KMS-11 (cell line): ENCODE measurements at regions not wholly inside any gene's neighbourhood (a gene's known extent, or its start where the extent isn't known, plus 50 kb on each side); places are given as distances from the start of the nearest gene placed in this dataset.

Source experiments
- H2AFZ ChIP-seq: fragments of 200-600 bp; sonication (generic); 2 replicates; pipeline ENCODE4 v1.6.1; 2016; ENCODE audit warnings: antibody characterized with exemption, mixed run types, low read depth
- H3K27ac ChIP-seq: fragments of 200-600 bp; sonication (generic); 2 replicates; pipeline ENCODE4 v1.6.1; 2016; ENCODE audit warnings: mild to moderate bottlenecking, mixed run types
- H3K27me3 ChIP-seq: fragments of 200-600 bp; sonication (generic); 2 replicates; pipeline ENCODE4 v1.6.1; 2017; ENCODE audit warnings: mild to moderate bottlenecking, low read depth, mixed run types, moderate library complexity; ENCODE audit not compliant: insufficient read depth
- H3K36me3 ChIP-seq: fragments of 200-600 bp; sonication (generic); 2 replicates; pipeline ENCODE4 v1.6.1; 2017; ENCODE audit warnings: mild to moderate bottlenecking, mixed run types; ENCODE audit not compliant: insufficient read depth
- H3K4me1 ChIP-seq: fragments of 200-600 bp; sonication (generic); 2 replicates; pipeline ENCODE4 v1.6.1; 2016; ENCODE audit warnings: mild to moderate bottlenecking, low read depth, mixed run types; ENCODE audit not compliant: poor library complexity, severe bottlenecking
- H3K4me2 ChIP-seq: fragments of 200-600 bp; sonication (generic); 2 replicates; pipeline ENCODE4 v1.7.0; 2016; ENCODE audit warnings: mild to moderate bottlenecking, mixed run types
- H3K4me3 ChIP-seq: fragments of 200-600 bp; sonication (generic); IDR thresholded peaks from 2 replicates; pipeline ENCODE4 v1.6.1; 2017; ENCODE audit warnings: low read depth, low read length, mixed read lengths; ENCODE audit not compliant: insufficient read depth
- H3K79me2 ChIP-seq: fragments of 200-600 bp; sonication (generic); 2 replicates; pipeline ENCODE4 v1.6.1; 2016; ENCODE audit warnings: low read depth, mixed run types; ENCODE audit not compliant: insufficient read depth
- H3K9ac ChIP-seq: fragments of 200-600 bp; sonication (generic); 2 replicates; pipeline ENCODE4 v1.6.1; 2016; ENCODE audit warnings: mild to moderate bottlenecking, mixed run types
- H4K20me1 ChIP-seq: fragments of 200-600 bp; sonication (generic); 2 replicates; pipeline ENCODE4 v1.6.1; 2016; ENCODE audit warnings: mild to moderate bottlenecking, mixed run types; ENCODE audit not compliant: insufficient read depth
- CTCF ChIP-seq: fragments of 200-600 bp; sonication (generic); conservative IDR thresholded peaks from 2 replicates; pipeline ENCODE4 v1.6.1; 2017; ENCODE audit warnings: low read depth, mild to moderate bottlenecking, antibody characterized with exemption, low read length, moderate library complexity, mixed read lengths

- no peaks in the 10 kb centered on the region for H4K20me1 ChIP-seq
- no peak overlapping the region for H3K27ac ChIP-seq
- no peak for TF ChIP-seq CTCF
- no peaks in the 10 kb centered on the region for H3K4me1 ChIP-seq
- H3K4me2 ChIP-seq: no peak overlapping the region
- no peaks in the 10 kb centered on the region for H3K36me3 ChIP-seq
- no peak overlapping the region for H2AFZ ChIP-seq
- no peaks in the 10 kb centered on the region for H3K27me3 ChIP-seq
- no peak overlapping the region for H3K9ac ChIP-seq
- no peaks in the 10 kb centered on the region for H3K79me2 ChIP-seq
- H3K4me3 ChIP-seq: no peak overlapping the region
Measured at GRCh38 chr2:80889009-80889408, 584.5 kb upstream of the LRRTM1 start.

GRCh38 chr2:80887841-80888378 lies 583.4 kb upstream of the LRRTM1 start:
- H3K4me2 ChIP-seq: no peak overlapping the region
- no peaks in the 10 kb centered on the region for H3K27me3 ChIP-seq
- no peak overlapping the region for H3K27ac ChIP-seq
- H3K4me1 ChIP-seq: no peaks in the 10 kb centered on the region
- no peak overlapping the region for H3K4me3 ChIP-seq
- no peak overlapping the region for H2AFZ ChIP-seq
- no peak overlapping the region for H3K9ac ChIP-seq
- no peaks in the 10 kb centered on the region for H3K36me3 ChIP-seq
- no peak for TF ChIP-seq CTCF
- no peaks in the 10 kb centered on the region for H3K79me2 ChIP-seq
- H4K20me1 ChIP-seq: no peaks in the 10 kb centered on the region

- H4K20me1 ChIP-seq: no peaks in the 10 kb centered on the region
- no peak overlapping the region for H3K27ac ChIP-seq
- H3K9ac ChIP-seq: no peak overlapping the region
- no peak overlapping the region for H3K4me2 ChIP-seq
- no peaks in the 10 kb centered on the region for H3K4me1 ChIP-seq
- TF ChIP-seq CTCF: no peak
- no peaks in the 10 kb centered on the region for H3K79me2 ChIP-seq
- no peaks in the 10 kb centered on the region for H3K27me3 ChIP-seq
- H3K4me3 ChIP-seq: no peak overlapping the region
- H2AFZ ChIP-seq: no peak overlapping the region
- H3K36me3 ChIP-seq: no peaks in the 10 kb centered on the region
Measured at GRCh38 chr2:80874374-80874773, 569.8 kb upstream of the LRRTM1 start.

- Histone ChIP-seq H3K4me3 (no peak overlapping the region), H3K4me1 (no peaks in the 10 kb centered on the region), H3K79me2 (no peaks in the 10 kb centered on the region), H3K36me3 (no peaks in the 10 kb centered on the region), H4K20me1 (no peaks in the 10 kb centered on the region), H2AFZ (no peak overlapping the region), H3K4me2 (no peak overlapping the region), H3K27ac (no peak overlapping the region), H3K9ac (no peak overlapping the region), H3K27me3 (no peaks in the 10 kb centered on the region)
- TF ChIP-seq CTCF: no peak
Measured at GRCh38 chr2:80869858-80870438, 565.4 kb upstream of the LRRTM1 start.
